Hepatocyte (in vitro differentiated cells): ENCODE measurements at regions not wholly inside any gene's neighbourhood (a gene's known extent, or its start where the extent isn't known, plus 50 kb on each side); places are given as distances from the start of the nearest gene placed in this dataset.
"Not testable (repeated sequence)": the region's sequence is repeated elsewhere in the genome, so short reads cannot be mapped to it uniquely, and the experiment has no call there.

Experiments used
- DNase-seq: peaks from one replicate; pipeline ENCODE4 v3.0.0-alpha.2; 2016; ENCODE audit warnings: low spot score
- H2AFZ ChIP-seq: fragments of 200-600 bp; sonication (generic); 2 replicates; pipeline ENCODE4 v1.6.0; 2016; ENCODE audit warnings: antibody characterized with exemption, mild to moderate bottlenecking
- H3K27ac ChIP-seq: fragments of 200-600 bp; sonication (generic); 2 replicates; pipeline ENCODE4 v1.5.1; 2016; ENCODE audit warnings: mild to moderate bottlenecking
- H3K27me3 ChIP-seq: fragments of 200-600 bp; sonication (generic); 2 replicates; pipeline ENCODE4 v1.6.1; 2016
- H3K36me3 ChIP-seq: fragments of 200-600 bp; sonication (generic); replicated peaks from 2 replicates; pipeline ENCODE4 v1.5.1; 2016; ENCODE audit warnings: low read depth; ENCODE audit not compliant: insufficient read depth
- H3K4me1 ChIP-seq: fragments of 200-600 bp; sonication (generic); 2 replicates; pipeline ENCODE4 v1.5.1; 2016; ENCODE audit warnings: mild to moderate bottlenecking, moderate library complexity; ENCODE audit not compliant: insufficient read depth
- H3K4me2 ChIP-seq: fragments of 200-600 bp; sonication (generic); 2 replicates; pipeline ENCODE4 v1.6.0; 2016
- H3K4me3 ChIP-seq: fragments of 200-600 bp; sonication (generic); 2 replicates; pipeline ENCODE4 v1.5.1; 2016; ENCODE audit warnings: mild to moderate bottlenecking
- H3K79me2 ChIP-seq: fragments of 200-600 bp; sonication (generic); 2 replicates; pipeline ENCODE4 v1.6.0; 2017; ENCODE audit warnings: mild to moderate bottlenecking
- H3K9me2 ChIP-seq: fragments of 200-600 bp; sonication (generic); replicated peaks from 2 replicates; pipeline ENCODE4 v1.6.0; 2017; ENCODE audit warnings: mild to moderate bottlenecking; ENCODE audit not compliant: insufficient read depth
- H3K9me3 ChIP-seq: fragments of 200-600 bp; sonication (generic); 2 replicates; pipeline ENCODE4 v1.5.1; 2016; ENCODE audit warnings: low read depth, mild to moderate bottlenecking
- H4K20me1 ChIP-seq: fragments of 200-600 bp; sonication (generic); 2 replicates; pipeline ENCODE4 v1.6.0; 2016; ENCODE audit warnings: mild to moderate bottlenecking; ENCODE audit not compliant: insufficient read depth, poor library complexity, severe bottlenecking
- EZH2 ChIP-seq: fragments of 200-600 bp; sonication (generic); IDR thresholded peaks from 2 replicates; pipeline ENCODE4 v1.6.1; 2016; ENCODE audit warnings: antibody characterized with exemption, mild to moderate bottlenecking, borderline replicate concordance
- EZH2phosphoT487 ChIP-seq: fragments of 200-600 bp; sonication (generic); IDR thresholded peaks from one replicate; pipeline ENCODE4 v1.6.1; 2018; ENCODE audit warnings: antibody characterized with exemption, mild to moderate bottlenecking, low read depth, moderate library complexity; ENCODE audit not compliant: unreplicated experiment, severe bottlenecking
- WGBS: methylation state at CpG from one replicate; pipeline ENCODE4 v1.1.6; 2016; ENCODE audit warnings: low lambda C conversion rate; ENCODE audit errors: missing lambda C conversion rate; 5-methylcytosine and 5-hydroxymethylcytosine counted together
- TF ChIP-seq, protein P1 (sequence below): fragments of 200-600 bp; sonication (generic); IDR thresholded peaks from 2 replicates; pipeline ENCODE4 v1.5.1; 2016; ENCODE audit warnings: antibody characterized with exemption, mild to moderate bottlenecking; ENCODE audit not compliant: poor library complexity

DNA sequence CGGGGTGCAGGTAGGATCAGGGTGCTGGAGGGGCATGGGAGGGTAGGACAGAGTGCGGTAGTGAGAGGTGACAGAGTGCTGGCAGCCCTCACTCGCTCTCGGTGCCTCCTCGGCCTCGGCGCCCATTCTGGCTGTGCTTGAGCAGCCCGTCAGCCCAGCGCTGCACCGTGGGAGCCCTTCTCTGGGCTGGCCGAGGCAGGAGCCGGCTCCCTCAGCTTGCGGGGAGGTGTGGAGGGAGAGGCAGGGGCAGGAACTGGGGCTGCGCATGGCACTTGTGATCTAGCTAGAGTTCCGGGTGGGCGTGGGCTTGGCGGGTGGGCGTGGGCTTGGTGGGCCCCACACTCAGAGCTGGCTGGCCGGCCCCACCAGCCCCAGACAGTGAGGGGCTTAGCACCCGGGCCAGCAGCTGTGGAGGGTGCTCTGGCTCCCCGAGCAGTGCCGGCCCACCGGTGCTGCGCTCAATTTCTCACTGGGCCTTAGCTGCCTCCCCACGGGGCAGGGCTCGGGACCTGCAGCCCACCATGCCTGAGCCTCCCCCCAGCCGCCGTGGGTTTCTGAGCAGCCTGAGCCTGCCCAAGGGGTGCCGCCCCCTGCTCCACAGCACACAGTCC is 112.8 kb upstream of the DUSP22 start:
- Histone ChIP-seq H3K79me2 (no peaks in the 10 kb centered on the region), H3K4me2 (no peak overlapping the region), H3K4me3 (no peak overlapping the region), H3K27ac (no peak overlapping the region), H3K9me3 (no peaks in the 10 kb centered on the region), H3K27me3 (no peaks in the 10 kb centered on the region), H3K4me1 (no peaks in the 10 kb centered on the region), H3K36me3 (no peaks in the 10 kb centered on the region), H4K20me1 (no peaks in the 10 kb centered on the region), H2AFZ (no peak overlapping the region), H3K9me2 (no peaks in the 10 kb centered on the region)
- no peak for TF ChIP-seq EZH2
- TF ChIP-seq, protein P1, sequence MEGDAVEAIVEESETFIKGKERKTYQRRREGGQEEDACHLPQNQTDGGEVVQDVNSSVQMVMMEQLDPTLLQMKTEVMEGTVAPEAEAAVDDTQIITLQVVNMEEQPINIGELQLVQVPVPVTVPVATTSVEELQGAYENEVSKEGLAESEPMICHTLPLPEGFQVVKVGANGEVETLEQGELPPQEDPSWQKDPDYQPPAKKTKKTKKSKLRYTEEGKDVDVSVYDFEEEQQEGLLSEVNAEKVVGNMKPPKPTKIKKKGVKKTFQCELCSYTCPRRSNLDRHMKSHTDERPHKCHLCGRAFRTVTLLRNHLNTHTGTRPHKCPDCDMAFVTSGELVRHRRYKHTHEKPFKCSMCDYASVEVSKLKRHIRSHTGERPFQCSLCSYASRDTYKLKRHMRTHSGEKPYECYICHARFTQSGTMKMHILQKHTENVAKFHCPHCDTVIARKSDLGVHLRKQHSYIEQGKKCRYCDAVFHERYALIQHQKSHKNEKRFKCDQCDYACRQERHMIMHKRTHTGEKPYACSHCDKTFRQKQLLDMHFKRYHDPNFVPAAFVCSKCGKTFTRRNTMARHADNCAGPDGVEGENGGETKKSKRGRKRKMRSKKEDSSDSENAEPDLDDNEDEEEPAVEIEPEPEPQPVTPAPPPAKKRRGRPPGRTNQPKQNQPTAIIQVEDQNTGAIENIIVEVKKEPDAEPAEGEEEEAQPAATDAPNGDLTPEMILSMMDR, result no peak
- TF ChIP-seq EZH2phosphoT487, result no peak
- no peak for DNase-seq
- 99% methylated on average over 23 of the region's 29 CpGs for WGBS

DNA sequence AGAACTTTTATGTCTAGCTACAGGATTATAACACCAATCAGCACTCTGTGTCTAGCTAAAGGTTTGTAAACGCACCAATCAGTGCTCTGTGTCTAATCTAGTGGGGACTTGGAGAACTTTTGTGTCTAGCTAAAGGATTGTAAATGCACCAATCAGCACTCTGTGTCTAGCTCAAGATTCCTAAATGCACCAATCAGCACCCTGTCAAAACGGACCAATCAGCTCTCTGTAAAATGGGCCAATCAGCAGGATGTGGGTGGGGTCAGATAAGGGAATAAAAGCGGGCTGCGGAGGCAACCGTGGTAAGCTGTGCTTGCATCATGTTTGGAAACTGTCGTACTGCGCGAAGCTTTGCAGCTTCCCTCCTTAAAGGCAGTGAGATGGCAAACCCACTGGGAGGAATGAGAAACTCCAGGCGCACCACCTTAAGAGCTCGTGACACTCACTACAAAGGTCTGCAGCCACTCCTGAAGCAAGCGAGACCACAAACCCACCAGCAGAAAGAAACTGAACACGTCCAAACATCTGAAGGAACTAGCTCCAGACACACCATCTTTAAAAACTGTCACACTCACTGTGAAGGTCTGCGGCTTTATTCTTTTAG is 112.1 kb upstream of the DUSP22 start:
- not testable (repeated sequence) for H3K9me3 ChIP-seq

GRCh38 chr6:181049-181654 is 111.1 kb upstream of the DUSP22 start:
- Histone ChIP-seq H3K27ac (no peak overlapping the region), H3K4me3 (no peak overlapping the region), H3K79me2 (no peaks in the 10 kb centered on the region), H3K27me3 (no peaks in the 10 kb centered on the region), H3K36me3 (no peaks in the 10 kb centered on the region), H3K9me2 (no peaks in the 10 kb centered on the region), H4K20me1 (no peaks in the 10 kb centered on the region), H3K4me2 (no peak overlapping the region), H3K9me3 (no peaks in the 10 kb centered on the region), H2AFZ (no peak overlapping the region), H3K4me1 (peaks cover 6% of the 10 kb centered on the region)
- DNase-seq, result no peak
- 78% methylated on average over 5 of the region's 5 CpGs for WGBS
- no peak for TF ChIP-seq EZH2
- TF ChIP-seq, protein P1, result no peak
- TF ChIP-seq EZH2phosphoT487, result no peak

More for the DNA sequence above, 112.1 kb upstream of the DUSP22 start:
- 88% methylated on average over 12 of the region's 13 CpGs for WGBS
- H3K79me2 ChIP-seq, DNase-seq, H3K4me3 ChIP-seq, H4K20me1 ChIP-seq, H3K27me3 ChIP-seq, H2AFZ ChIP-seq, H3K36me3 ChIP-seq, H3K4me2 ChIP-seq, H3K4me1 ChIP-seq, H3K9me2 ChIP-seq, H3K27ac ChIP-seq: not testable (repeated sequence)

DNA sequence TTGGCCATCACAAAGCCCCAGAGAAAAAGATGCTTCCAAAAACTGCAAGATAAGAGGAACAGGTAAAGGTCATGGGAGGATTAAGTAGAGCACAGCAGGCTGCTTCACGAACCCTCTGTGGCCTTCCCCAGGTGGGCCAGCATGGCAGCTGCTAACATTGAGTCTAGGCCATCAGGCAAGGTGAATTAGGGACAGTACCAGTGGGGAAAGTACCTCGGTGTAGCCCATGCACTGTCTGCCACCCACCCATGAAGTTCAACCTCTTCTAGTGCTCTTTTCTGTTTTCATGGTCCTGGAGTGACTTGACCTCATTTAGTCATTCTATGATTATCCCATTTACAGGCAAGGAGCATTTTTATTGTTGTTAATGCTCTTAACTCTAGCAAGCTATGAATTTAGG is 108.6 kb upstream of the DUSP22 start:
- H3K27me3 ChIP-seq, result no peaks in the 10 kb centered on the region
- H2AFZ ChIP-seq, result no peak overlapping the region
- no peaks in the 10 kb centered on the region for H3K36me3 ChIP-seq
- TF ChIP-seq, protein P1, result no peak
- TF ChIP-seq EZH2phosphoT487 (no peak), EZH2 (no peak)
- DNase-seq, result no peak
- H3K4me1 ChIP-seq, result peaks cover 19% of the 10 kb centered on the region
- H3K27ac ChIP-seq, result no peak overlapping the region
- WGBS, result 83% methylated on average over 2 of the region's 2 CpGs
- no peak overlapping the region for H3K4me3 ChIP-seq
- no peak overlapping the region for H3K4me2 ChIP-seq
- H4K20me1 ChIP-seq, result no peaks in the 10 kb centered on the region
- H3K9me3 ChIP-seq, result no peaks in the 10 kb centered on the region
- no peaks in the 10 kb centered on the region for H3K79me2 ChIP-seq
- no peaks in the 10 kb centered on the region for H3K9me2 ChIP-seq
